Fibroblast of lung (primary cell): ENCODE measurements at regions not wholly inside any gene's neighbourhood (a gene's known extent, or its start where the extent isn't known, plus 50 kb on each side); places are given as distances from the start of the nearest gene placed in this dataset.

Experiments
- CTCF ChIP-seq, 2 donors: IDR thresholded peaks in 1 of 2; conservative IDR thresholded peaks in 1 of 2; 1 replicate in 1 of 2; 2 replicates in 1 of 2; pipeline ENCODE4 v1.5.1; 2011 to 2012; ENCODE audit warnings: low read length in 2 of 2, control low read depth in 1 of 2, inconsistent platforms in 1 of 2, low read depth in 1 of 2, mild to moderate bottlenecking in 1 of 2
- EZH2 ChIP-seq: IDR thresholded peaks from 2 replicates; pipeline ENCODE4 v1.5.1; 2012; ENCODE audit warnings: low read length, control low read depth, mild to moderate bottlenecking; ENCODE audit errors: missing control alignments

DNA sequence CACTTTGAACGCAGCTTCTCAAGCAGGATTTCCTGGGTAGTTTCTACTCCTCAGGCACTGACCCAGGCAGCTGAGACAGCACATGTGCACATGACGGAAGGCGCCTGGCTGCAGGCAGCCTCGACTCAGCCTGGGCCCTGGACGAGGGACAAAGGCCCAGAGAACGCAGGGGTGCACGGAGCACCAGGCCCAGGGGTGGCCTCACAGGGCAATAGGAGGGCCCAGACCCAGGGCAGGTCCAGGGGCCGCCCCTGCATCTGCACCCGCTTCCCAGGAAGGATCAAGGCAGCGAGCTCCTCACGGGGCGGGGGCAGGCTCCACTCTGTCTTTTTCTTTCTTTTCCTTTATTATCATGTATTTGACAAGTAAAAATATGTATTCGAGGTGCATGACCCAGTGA is 208.4 kb downstream of the BRD1 start:
- TF ChIP-seq CTCF (conservative IDR thresholded peaks at IDR 0.05 in 1 of 2, IDR thresholded peaks at IDR 0.05 in 1 of 2; ENCODE audit: low read depth in 1 of 2, low read length in 2 of 2) (no peak), EZH2 (no peak)
